HCEC 1CT (cell line): ENCODE measurements at regions not wholly inside any gene's neighbourhood (a gene's known extent, or its start where the extent isn't known, plus 50 kb on each side); places are given as distances from the start of the nearest gene placed in this dataset.
A peak's percentile ranks its signal among the peaks of the same experiment; 100 is the strongest.

Experiments used
- DNase-seq: peaks from one replicate; pipeline ENCODE4 v3.0.0-alpha.2; 2017

DNA sequence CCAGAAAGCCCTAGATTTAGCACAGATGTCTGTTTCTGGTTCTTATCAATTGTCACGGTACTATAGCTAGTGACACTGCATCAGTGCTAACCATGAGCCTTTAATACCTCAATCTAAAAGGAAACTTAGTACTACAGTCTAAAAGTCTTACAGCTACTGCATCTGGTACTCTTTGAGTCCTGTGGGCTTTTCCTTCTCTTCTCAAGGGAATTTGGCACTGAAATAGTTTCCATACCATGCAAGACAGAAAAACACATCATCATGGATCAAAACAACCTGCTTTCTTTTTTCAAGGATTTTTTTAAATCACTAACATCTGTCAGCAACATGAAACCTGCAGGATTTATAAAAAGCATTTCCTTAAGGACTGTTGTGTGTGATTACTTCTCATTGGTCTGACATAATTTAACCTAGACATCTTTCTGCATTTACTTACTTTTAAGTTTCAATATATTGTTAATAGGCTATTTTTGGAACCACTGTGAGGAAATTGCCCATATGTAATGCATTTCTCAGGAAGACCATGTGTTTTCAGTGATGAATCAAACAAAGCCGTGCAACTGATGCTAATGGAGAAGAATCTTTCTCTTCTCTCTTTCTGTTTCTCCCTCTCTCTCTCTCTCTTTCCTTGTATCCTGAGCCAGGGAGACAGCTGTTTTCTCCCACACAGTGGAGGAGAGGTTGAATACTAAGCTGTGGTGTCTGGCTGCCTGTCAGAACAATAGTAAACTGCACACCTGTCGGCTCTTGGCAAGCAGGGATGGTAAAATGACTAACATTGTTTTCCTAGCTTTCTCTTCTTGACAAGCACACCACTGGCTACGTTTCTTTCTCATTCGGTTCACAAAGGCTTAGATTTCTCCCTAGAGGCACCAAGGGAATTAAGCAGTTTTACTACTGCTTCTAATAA is 273.4 kb downstream of the CSNK1G3 start:
- peak; percentile 40 for DNase-seq

DNA sequence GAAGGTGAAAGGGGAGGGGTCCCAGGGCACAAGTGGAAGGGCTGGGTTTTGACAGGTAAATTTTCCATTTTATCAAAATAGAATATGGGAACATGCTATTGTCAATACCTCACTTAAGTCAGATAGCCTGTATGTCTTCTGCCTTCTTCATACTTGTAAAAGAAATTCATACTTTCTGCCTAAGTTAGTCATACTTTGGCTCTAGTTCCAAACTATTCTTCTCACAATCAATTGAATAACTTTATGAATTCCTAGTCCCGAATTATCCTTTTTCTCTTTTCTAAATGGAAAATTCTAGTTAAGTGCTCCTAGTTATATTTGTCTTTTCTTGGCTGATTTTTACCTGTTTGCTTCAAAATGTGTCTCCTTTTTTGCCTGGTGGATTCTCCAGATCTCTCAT is 271.4 kb downstream of the CSNK1G3 start:
- DNase-seq: no peak

- DNase-seq: no peak
These were observed 266.7 kb downstream of the CSNK1G3 start for GRCh38 chr5:123778641-123779040.

- peak; percentile 78 for DNase-seq
These were observed 264.8 kb downstream of the CSNK1G3 start for GRCh38 chr5:123776761-123777160.

DNA sequence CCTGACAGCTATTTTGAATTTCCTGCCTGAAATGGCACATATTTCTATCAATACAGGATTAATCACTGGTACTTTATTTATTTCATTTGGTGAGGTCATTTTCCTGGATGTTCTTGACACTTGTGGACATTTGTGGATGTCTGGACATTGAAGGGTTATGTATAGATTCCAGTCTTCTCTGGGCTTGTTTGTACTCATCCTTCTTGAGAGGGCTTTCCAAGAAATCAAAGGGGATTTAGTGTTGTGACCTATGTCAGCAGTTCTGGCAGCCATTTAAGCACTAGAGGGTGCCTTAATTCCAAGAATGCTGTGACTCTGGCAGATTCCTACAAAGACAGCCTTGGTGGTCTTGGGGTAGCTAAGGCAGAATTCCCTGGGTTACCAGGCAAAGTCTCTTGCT is 259.7 kb downstream of the CSNK1G3 start:
- no peak for DNase-seq

DNA sequence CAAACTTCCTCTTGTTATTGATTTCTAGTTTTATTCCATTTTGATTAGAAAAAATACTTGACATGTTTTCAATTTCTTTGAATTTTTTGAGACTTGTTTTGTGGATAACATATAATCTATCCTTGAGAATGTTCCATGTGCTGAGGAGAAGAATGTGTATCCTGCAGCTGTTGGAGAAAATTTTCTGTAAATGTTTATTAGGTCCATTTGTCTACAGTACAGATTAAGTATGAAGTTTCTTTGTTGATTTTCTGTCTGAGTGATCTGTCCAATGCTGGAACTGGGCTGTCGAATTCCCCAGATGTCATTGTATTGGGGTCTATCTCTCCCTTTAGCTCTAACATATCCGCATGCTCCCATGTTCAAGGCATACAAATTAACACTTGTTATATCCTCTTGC is 251.2 kb downstream of the CSNK1G3 start:
- no peak for DNase-seq

DNA sequence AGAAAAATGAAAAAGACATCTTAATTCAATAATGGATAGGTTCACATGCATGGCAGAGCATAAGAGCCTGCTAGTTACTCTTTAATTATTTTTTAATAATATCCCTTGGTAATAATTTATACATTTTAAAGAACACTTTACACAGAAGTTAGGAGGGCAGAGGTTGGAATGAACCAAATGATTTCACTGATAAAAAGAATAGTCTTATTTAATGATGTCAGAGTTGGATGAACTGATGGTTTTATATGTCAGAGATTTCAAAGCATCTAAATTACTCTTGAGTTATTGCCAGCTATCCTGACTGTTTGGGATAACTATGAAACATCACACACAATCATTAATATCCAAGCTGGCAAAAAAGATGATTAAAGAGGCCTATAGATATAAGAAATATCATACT is 244.8 kb downstream of the CSNK1G3 start:
- no peak for DNase-seq

DNA sequence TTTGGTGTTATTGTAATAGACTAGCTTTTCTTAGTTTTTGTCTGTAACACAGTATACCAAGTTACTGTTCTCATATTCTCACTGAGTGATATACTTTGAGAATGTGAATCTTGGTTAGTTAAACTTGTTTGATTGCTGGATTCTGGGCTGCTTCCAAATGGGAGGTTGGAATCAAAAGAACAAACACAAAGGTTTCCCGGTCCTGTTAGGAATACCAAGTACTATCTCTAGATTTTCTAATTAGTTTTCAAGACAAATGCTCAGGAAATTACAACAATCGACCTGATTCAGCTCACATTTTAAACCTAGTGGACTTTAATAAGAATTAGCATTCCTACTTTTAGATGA is 244.3 kb downstream of the CSNK1G3 start:
- DNase-seq: no peak

DNA sequence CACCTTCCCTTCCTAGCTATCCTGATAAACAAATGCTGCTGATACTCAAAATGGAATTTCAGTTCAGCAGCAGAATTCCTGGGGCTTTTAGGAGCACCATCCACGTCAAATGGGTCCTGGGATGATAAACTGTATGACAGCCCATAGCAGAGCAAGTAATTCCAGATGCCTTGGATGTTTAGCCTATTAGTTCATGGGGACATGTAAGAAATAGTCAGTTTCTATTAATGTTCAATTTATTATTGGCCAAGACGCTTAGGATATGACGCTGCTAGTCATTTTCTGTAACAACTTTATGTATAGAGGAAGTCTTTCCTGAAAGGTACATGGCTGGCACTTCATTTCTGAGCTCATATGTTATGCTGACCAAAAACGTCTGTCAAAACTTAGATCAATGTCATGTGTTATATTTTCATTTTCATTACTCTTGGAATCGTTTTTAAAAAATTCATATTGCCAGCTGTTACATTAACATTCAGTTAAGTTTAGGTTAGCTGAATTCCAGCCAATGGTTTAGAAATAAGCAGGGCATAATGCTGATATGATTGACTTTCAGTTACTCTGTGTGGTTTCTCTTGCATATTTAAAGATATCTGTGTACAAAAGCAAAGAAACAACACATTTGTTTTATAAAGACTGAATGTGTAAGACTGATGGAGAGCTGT is 243.8 kb downstream of the CSNK1G3 start:
- peak; percentile 82 for DNase-seq

DNA sequence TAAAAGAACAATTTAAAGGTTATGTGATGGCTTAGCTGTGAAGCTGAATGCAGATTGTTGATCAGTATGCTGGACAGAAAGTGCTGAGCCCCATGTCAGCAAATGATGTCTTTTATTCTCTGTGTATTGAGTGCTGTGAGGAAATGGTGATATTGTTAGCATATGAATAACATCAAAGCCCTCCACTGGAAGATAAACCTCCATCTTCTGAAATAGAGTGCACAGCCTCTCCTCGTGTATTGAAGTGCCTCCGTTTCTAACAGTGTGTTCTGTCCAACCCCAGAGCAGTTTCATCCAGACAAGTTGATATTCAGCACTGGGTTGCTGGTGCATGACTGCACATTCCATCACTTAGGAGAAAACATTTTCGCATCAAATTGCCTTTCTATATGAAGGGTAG is 242.9 kb downstream of the CSNK1G3 start:
- DNase-seq: no peak

DNA sequence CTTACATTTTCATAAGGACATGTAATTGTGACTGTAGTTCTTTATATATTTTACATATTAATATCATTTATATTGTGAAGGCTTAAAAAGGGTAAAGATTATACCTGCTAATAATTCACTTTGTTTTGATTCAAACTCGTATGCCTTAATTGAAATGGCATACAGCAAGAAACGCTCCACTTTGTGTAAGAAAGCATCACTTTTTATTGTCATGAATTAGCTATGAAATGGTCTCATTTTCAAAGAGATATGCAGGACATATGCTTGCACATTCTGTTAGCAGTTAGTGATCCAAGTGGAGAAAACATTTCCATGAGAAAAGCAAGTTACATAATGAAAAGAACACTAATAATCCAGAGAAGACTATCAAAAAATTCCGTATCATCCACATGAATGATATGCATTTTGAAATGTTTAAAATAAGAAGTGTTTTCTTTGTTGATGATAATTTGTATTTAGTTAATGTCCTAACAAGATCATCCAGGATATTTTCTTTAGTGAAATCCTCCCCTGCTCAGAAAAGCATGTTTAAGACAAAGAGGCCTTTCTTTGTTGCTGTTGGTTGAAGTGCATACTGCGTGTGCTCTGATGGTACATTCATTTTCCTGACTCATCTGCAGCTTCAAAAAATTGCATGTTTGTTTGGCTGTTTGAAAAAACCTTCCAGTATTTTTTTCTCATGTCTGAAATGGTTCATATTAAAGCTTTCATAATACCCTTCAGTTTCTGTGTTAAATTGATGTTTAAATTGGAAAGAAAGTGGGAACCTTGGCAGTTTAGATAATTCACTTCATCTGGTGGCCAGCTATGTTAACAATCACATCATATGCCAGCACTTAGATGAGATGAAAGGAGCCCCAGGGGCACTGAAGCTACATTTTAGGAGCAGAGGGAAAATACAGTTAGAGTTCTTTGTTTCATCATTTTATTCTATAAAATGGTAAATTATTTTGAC is 242.2 kb downstream of the CSNK1G3 start:
- DNase-seq: peak; percentile 65

DNA sequence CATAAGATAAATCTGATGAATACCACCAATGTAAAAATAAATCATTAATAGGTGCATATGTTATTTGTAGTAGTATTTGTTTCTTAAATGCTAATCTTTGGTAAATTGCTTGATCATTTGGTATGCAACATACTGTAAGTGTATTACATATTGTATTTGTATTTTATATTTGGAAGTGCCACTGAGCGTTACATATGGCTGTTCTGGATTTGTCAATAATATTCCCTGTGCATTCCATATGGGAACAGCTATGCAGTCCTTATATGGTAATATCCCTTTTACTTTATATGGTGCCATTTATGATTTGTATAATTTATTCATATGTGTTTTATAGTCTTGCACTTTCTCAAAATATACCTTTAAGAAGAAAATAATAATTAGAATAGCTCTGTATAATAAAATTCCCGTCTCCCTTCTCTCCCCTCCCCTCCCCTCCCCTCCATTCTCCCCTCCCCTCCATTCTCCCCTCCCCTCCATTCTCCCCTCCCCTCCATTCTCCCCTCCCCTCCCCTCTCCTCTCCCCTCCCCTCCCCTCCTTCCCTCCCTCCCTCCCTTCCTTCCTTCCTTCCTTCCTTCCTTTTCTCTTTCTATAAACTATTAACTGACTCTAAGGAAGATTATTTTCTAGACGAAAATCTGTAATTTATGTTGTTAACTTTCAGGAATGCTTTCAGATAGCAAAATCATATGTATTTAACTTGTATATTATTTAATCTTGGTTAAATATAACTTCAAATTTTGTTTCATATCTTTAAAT is 241.4 kb downstream of the CSNK1G3 start:
- no peak for DNase-seq

- DNase-seq: peak; percentile 90
These were observed 240.7 kb downstream of the CSNK1G3 start for GRCh38 chr5:123752552-123753179.

GRCh38 chr5:123751670-123752069 is 239.7 kb downstream of the CSNK1G3 start:
- no peak for DNase-seq

- no peak for DNase-seq
These were observed 236.3 kb downstream of the CSNK1G3 start for GRCh38 chr5:123748239-123748638.

- DNase-seq: no peak
These were observed 234.8 kb downstream of the CSNK1G3 start for GRCh38 chr5:123746683-123747360.

DNA sequence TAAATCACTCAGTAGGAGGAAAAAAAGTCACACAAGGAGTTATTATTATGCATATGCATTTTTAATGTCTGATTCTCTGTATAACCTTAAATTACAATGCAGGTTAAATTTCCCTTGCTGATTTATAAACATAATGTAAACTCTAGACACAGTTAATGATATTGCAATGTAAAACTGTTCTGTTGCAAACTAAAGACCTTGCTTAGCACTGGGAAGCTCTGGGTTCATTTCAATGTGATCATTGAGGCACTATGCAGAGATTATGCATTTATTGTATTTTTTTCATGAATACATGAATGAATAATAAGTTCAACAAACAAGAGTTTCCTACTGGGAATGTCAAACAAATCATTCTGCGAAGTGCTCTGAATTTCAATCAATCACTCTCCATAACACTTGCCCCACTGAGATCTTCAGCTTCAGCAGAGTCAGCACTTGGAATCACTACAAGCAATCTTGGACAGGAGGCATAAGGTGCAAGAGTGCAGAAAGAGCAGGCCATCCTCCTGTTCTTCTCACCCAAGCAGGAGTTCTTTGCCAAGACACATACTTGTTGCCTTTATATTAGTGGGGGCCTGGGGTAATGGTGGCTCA is 232.1 kb downstream of the CSNK1G3 start:
- DNase-seq: no peak

GRCh38 chr5:123735384-123735783 is 223.4 kb downstream of the CSNK1G3 start:
- DNase-seq: no peak

- DNase-seq: no peak
These were observed 220.3 kb downstream of the CSNK1G3 start for GRCh38 chr5:123732257-123732656.

DNA sequence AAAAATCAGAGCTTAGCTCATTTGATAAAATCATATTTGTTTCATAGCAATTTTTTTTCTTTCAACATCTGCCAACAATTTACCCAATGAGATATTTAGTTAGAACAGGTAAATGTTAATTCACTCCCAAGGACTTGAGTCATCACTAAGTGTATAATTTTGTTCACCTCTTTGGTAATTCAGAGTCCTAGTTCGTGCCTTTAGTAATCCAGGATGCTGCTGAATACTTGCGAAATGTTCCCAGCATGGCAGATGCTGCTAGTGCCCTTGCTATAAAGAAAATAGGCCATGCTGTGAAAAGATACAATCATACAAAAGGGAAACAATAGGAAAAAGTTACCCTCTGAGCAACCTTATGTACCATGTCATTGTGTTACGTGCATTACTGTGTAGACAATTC is 210.5 kb downstream of the CSNK1G3 start:
- no peak for DNase-seq

DNA sequence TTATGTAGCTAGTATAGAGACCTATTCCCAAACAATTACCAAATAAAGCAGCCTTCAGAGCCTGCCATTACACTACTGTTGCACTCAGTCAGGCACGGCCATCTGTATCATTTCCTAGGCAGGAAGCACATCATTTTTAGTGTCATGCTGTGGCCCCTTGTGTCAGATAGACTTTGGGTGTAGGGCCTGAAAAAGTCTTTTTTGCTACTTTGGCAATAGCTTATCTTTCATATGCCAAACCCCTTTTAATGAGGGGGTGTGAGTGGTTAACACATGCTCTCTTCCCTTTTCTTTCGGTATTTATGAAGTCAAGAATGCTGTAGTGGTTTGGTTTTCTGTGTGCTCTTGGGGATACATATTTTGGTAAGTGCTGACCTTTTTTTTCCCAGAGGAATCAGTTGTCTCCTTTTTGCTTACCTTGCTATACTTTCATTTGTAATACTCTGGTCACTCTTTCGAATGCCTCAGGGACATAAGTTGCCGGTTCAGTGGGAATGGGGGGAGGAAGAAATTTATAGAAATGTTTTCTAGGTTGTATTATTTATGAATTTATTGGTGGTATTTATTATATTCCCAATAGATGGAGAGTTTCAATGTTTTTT is 209.8 kb downstream of the CSNK1G3 start:
- no peak for DNase-seq
